ENCODE measurements at regions not wholly inside any gene's neighbourhood (a gene's known extent, or its start where the extent isn't known, plus 50 kb on each side); places are given as distances from the start of the nearest gene placed in this dataset.

GRCh38 chr7:26547156-26547555, 255.5 kb downstream of the SNX10 start:
- ATAC-seq, result no peak
- Mint-ChIP-seq H3K4me3 (no peak overlapping the region), H3K27ac (no peak overlapping the region), H3K4me1 (peaks cover 2% of the 10 kb centered on the region), H3K27me3 (peaks cover 78% of the 10 kb centered on the region), H3K36me3 (ENCODE audit: low read depth) (peaks cover 2% of the 10 kb centered on the region)
- no peaks in the 10 kb centered on the region for H3K9me3 ChIP-seq (ENCODE audit: control insufficient read depth, low read length, poor library complexity, severe bottlenecking)
- no peak for DNase-seq

DNA sequence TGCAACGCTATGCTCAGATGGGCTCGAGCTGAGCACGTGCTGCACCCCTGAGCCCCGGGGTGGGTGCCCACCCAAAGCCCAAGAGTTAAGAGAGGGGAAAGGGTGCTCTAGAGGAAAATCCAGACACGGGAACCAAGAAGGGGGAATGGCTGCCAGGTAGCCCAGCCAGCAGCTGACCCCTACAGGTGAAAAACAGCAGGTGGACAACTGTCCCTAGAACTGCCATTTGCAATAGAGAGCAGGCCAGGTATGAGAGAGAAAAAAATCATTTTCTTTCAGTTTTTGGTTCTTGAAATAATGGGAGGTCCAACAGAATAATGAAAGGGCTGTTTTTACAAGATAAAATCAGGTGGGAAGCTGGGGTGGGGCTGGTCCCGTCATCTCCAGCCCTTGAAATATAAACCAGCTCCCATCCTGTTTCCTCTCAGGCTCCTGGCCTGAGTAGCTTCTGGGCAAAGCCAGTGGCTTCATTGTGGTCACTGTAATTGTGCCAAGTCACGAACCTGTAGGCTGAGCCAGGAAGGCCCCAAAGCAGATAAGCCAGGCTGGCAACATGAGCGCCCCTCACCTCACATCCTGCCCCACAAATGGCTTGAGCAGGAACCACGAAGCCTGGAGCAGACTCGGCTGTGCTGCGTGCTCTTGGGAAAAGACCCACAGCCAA, 257.8 kb downstream of the SNX10 start:
- H3K27me3 Mint-ChIP-seq, result peaks cover 80% of the 10 kb centered on the region
- no peaks in the 10 kb centered on the region for H3K9me3 ChIP-seq (ENCODE audit: control insufficient read depth, low read length, poor library complexity, severe bottlenecking)
- H3K4me3 Mint-ChIP-seq, result no peak overlapping the region
- H3K27ac Mint-ChIP-seq, result no peak overlapping the region
- peaks cover under 1% of the 10 kb centered on the region for H3K4me1 Mint-ChIP-seq
- DNase-seq, result no peak
- no peak for ATAC-seq
- H3K36me3 Mint-ChIP-seq (ENCODE audit: low read depth), result peaks cover 2% of the 10 kb centered on the region

DNA sequence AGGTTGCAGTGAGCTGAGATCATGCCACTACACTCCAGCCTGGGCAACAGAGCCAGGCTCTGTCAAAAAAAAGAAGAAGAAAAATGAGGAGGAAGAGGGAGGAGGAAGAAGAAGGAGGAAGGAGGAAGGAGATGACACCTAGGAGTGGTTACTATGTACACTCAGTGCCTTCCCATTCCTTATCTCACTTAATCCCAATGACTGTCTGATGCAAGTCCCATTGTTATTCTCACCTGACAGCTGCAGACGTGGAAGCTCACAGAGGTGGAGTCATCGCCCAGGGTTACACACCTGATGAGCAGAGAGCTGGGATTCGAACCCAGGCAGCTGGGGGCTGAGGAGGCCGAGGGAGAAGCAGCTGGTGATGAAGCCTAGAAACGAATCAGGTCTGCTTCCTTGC, 258.8 kb downstream of the SNX10 start:
- no peak for ATAC-seq
- Mint-ChIP-seq H3K27ac (no peak overlapping the region), H3K36me3 (ENCODE audit: low read depth) (peaks cover 2% of the 10 kb centered on the region), H3K27me3 (peaks cover 76% of the 10 kb centered on the region), H3K4me3 (no peak overlapping the region), H3K4me1 (no peaks in the 10 kb centered on the region)
- no peaks in the 10 kb centered on the region for H3K9me3 ChIP-seq (ENCODE audit: control insufficient read depth, low read length, poor library complexity, severe bottlenecking)
- no peak for DNase-seq

GRCh38 chr7:26551740-26552139, 260.1 kb downstream of the SNX10 start:
- Mint-ChIP-seq H3K27ac (no peak overlapping the region), H3K4me3 (no peak overlapping the region), H3K27me3 (peaks cover 72% of the 10 kb centered on the region), H3K4me1 (no peaks in the 10 kb centered on the region), H3K36me3 (ENCODE audit: low read depth) (peaks cover 2% of the 10 kb centered on the region)
- DNase-seq (no peak), ATAC-seq (no peak)
- H3K9me3 ChIP-seq (ENCODE audit: control insufficient read depth, low read length, poor library complexity, severe bottlenecking), result no peaks in the 10 kb centered on the region

DNA sequence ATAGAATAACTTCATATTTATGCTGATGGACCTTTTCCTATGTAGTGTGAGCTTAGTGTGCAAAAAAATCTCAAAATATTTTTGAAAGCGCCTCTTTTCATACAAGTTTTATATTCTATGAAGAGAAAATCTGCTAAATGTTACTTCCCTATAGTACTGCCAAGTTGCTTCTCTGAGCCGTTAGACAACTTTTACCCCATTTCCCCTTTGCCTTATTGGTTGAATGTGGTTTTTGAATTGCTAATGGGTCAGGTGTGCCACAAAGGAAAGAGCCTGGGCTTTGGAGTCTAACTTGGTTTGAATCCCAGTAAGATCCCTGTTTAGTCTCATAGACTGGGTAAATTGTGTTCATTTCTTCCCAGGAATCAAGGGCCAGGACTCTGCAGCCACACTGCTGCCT, 261.5 kb downstream of the SNX10 start:
- no peaks in the 10 kb centered on the region for H3K9me3 ChIP-seq (ENCODE audit: control insufficient read depth, low read length, poor library complexity, severe bottlenecking)
- no peak overlapping the region for H3K27ac Mint-ChIP-seq
- no peaks in the 10 kb centered on the region for H3K36me3 Mint-ChIP-seq (ENCODE audit: low read depth)
- H3K4me3 Mint-ChIP-seq, result no peak overlapping the region
- H3K4me1 Mint-ChIP-seq, result no peaks in the 10 kb centered on the region
- ATAC-seq, result no peak
- DNase-seq, result no peak
- peaks cover 69% of the 10 kb centered on the region for H3K27me3 Mint-ChIP-seq

DNA sequence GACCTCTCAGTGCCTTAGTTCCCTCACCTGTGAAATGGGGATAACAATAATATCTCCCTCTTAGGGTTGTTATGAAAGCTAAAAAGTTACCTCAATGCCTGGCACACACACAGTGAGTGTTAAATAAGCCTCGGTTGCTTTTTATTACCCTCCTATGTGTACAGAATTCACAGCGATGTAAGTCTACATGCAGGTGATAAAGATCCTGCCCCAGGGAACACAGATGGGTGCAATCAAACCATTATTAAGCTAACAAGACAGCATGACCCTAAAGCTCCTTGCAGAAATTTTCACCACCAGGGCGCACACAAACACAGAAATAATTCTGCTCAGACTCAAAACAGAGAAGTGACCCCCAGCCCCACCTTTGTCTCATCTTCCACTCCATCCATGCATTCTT, 261.9 kb downstream of the SNX10 start:
- H3K27me3 Mint-ChIP-seq, result peaks cover 64% of the 10 kb centered on the region
- H3K36me3 Mint-ChIP-seq (ENCODE audit: low read depth), result no peaks in the 10 kb centered on the region
- no peaks in the 10 kb centered on the region for H3K9me3 ChIP-seq (ENCODE audit: control insufficient read depth, low read length, poor library complexity, severe bottlenecking)
- no peak overlapping the region for H3K4me3 Mint-ChIP-seq
- no peak for ATAC-seq
- no peaks in the 10 kb centered on the region for H3K4me1 Mint-ChIP-seq
- DNase-seq, result no peak
- no peak overlapping the region for H3K27ac Mint-ChIP-seq

DNA sequence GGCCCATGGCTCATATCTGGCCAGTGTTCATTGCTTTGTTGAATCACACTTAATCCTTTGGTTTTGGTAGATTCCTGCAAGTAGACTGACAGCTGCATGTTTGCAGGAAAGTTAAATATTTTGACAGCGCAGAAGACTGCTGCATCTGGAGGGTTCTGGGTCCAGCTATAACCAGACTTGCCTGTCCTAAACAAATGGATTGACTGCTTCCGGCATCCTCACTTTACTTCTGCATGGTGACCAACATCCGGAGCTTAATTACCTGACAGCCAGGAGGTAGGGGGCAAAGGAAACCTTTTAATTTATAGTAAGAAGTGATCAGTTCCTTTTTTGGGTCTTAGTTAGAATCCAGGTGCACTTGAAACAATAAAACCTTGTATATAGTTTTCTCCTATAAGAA, 263.3 kb downstream of the SNX10 start:
- Mint-ChIP-seq H3K4me3 (no peak overlapping the region), H3K27ac (no peak overlapping the region), H3K4me1 (no peaks in the 10 kb centered on the region)

GRCh38 chr7:26556061-26556881, 264.6 kb downstream of the SNX10 start:
- no peak for DNase-seq
- H3K9me3 ChIP-seq (ENCODE audit: control insufficient read depth, low read length, poor library complexity, severe bottlenecking), result no peaks in the 10 kb centered on the region
- H3K27me3 Mint-ChIP-seq, result peaks cover 53% of the 10 kb centered on the region
- H3K4me3 Mint-ChIP-seq, result no peak overlapping the region
- H3K27ac Mint-ChIP-seq, result no peak overlapping the region
- no peaks in the 10 kb centered on the region for H3K36me3 Mint-ChIP-seq (ENCODE audit: low read depth)
- no peaks in the 10 kb centered on the region for H3K4me1 Mint-ChIP-seq
- ATAC-seq, result no peak

More for the DNA sequence above, 263.3 kb downstream of the SNX10 start:
- DNase-seq (no peak), ATAC-seq (no peak)
- Mint-ChIP-seq H3K27me3 (peaks cover 53% of the 10 kb centered on the region), H3K36me3 (ENCODE audit: low read depth) (no peaks in the 10 kb centered on the region)
- no peaks in the 10 kb centered on the region for H3K9me3 ChIP-seq (ENCODE audit: control insufficient read depth, low read length, poor library complexity, severe bottlenecking)

DNA sequence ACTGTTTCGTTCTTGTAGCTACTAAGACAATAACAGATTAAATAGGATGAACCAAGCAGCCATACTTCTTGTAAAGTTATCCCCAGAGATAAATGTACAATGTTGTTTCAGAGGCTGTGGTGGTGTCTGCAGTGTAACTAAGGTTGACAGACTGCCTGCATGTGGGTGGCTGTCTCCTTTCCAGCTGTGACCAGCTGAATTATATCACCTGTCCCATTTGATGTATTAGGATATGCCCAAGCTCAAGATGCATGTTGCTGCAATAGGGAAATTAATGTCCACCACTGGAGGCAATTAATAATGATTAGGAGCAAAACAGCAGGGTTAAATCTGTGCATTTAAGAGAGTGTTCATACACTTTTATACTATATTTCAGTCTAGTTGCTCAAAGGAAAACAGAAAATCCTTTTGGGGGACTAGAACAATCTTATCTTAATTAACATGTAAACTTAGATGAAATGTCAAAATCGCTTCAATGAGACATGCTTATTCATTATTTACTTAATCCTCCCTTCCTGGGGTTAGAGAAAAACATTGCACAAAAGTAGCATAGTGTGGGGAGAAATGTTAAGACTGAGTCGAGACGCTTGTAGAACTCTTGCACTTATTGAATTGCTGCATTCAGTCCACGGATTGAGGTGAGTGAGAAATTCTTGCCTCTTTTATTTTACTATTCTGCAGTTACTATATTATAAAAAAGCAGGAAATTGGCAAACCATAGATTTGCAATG, 269.0 kb downstream of the SNX10 start:
- Mint-ChIP-seq H3K27ac (no peak overlapping the region), H3K27me3 (peaks cover 40% of the 10 kb centered on the region), H3K4me1 (no peaks in the 10 kb centered on the region), H3K36me3 (ENCODE audit: low read depth) (no peaks in the 10 kb centered on the region), H3K4me3 (no peak overlapping the region)
- DNase-seq (no peak), ATAC-seq (no peak)
- H3K9me3 ChIP-seq (ENCODE audit: control insufficient read depth, low read length, poor library complexity, severe bottlenecking), result no peaks in the 10 kb centered on the region

DNA sequence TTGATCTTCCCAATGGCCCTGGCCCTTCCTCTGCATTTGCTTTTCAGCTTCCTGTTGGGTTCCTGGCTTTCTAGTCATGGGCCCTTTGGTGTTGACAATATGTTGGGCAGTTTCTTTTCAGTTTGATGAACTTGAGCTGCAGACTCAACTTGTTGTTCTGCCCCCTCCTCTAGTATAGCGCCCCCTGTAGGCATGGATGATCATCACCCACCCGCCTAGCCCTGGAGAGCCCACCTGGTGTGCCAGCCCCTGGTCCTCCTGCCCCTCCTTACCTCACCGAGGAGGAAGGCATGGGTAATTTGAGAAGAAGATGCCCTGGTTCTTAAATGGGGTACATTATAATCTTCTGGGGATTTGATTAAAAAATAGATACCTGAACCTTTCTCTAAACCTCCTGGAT, 271.2 kb downstream of the SNX10 start:
- no peak overlapping the region for H3K27ac Mint-ChIP-seq
- no peaks in the 10 kb centered on the region for H3K4me1 Mint-ChIP-seq
- DNase-seq (no peak), ATAC-seq (no peak)
- no peaks in the 10 kb centered on the region for H3K36me3 Mint-ChIP-seq (ENCODE audit: low read depth)
- no peaks in the 10 kb centered on the region for H3K9me3 ChIP-seq (ENCODE audit: control insufficient read depth, low read length, poor library complexity, severe bottlenecking)
- H3K4me3 Mint-ChIP-seq, result no peak overlapping the region
- peaks cover 41% of the 10 kb centered on the region for H3K27me3 Mint-ChIP-seq

GRCh38 chr7:26563406-26563805, 271.7 kb downstream of the SNX10 start:
- no peaks in the 10 kb centered on the region for H3K36me3 Mint-ChIP-seq (ENCODE audit: low read depth)
- H3K4me1 Mint-ChIP-seq, result no peaks in the 10 kb centered on the region
- peak overlapping the region; percentile 13 for H3K4me3 Mint-ChIP-seq
- H3K27me3 Mint-ChIP-seq, result peaks cover 42% of the 10 kb centered on the region
- no peak overlapping the region for H3K27ac Mint-ChIP-seq
- DNase-seq (no peak), ATAC-seq (no peak)
- no peaks in the 10 kb centered on the region for H3K9me3 ChIP-seq (ENCODE audit: control insufficient read depth, low read length, poor library complexity, severe bottlenecking)

DNA sequence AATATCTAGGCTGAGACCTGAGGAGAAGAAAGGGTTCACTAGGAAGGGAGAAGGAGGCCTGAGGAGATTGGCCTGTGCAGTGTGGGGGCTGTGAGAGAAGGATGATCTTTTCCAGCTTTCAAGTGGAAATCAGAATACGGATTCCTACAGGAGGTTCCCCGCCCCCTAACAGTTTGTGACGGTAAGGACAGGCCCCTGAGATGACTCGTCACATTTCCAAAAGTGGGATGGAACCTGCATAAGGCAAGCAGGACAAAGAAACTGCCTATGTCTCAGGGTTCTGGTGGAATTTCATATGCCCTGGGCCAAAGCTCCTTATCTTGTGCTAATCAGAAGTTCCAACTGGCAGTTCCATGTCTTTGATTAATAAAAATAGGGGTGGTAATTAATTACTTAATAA, 275.6 kb downstream of the SNX10 start:
- DNase-seq (no peak), ATAC-seq (no peak)
- H3K4me3 Mint-ChIP-seq, result no peak overlapping the region
- H3K27me3 Mint-ChIP-seq, result peaks cover 27% of the 10 kb centered on the region
- no peaks in the 10 kb centered on the region for H3K9me3 ChIP-seq (ENCODE audit: control insufficient read depth, low read length, poor library complexity, severe bottlenecking)
- H3K36me3 Mint-ChIP-seq (ENCODE audit: low read depth), result no peaks in the 10 kb centered on the region
- no peak overlapping the region for H3K27ac Mint-ChIP-seq
- H3K4me1 Mint-ChIP-seq, result no peaks in the 10 kb centered on the region

- H3K4me3 Mint-ChIP-seq, result no peak overlapping the region
- peaks cover 51% of the 10 kb centered on the region for H3K27me3 Mint-ChIP-seq
- peaks cover 2% of the 10 kb centered on the region for H3K4me1 Mint-ChIP-seq
- peaks cover 2% of the 10 kb centered on the region for H3K36me3 Mint-ChIP-seq (ENCODE audit: low read depth)
- DNase-seq, result no peak
- no peak overlapping the region for H3K27ac Mint-ChIP-seq
- no peak for ATAC-seq
- no peaks in the 10 kb centered on the region for H3K9me3 ChIP-seq (ENCODE audit: control insufficient read depth, low read length, poor library complexity, severe bottlenecking)
These were observed 282.8 kb downstream of the SNX10 start for GRCh38 chr7:26574476-26574875.
